HG02759 (cell line): ENCODE measurements at regions not wholly inside any gene's neighbourhood (a gene's known extent, or its start where the extent isn't known, plus 50 kb on each side); places are given as distances from the start of the nearest gene placed in this dataset.

ENCODE experiments used
- ATAC-seq: cut with Tn5 transposase; IDR thresholded peaks from one replicate; pipeline ENCODE4 v1.9.1; 2021; ENCODE audit warnings: mild to moderate bottlenecking, moderate library complexity; ENCODE audit not compliant: unreplicated experiment

- no peak for ATAC-seq
Measured at GRCh38 chr17:71905376-71906031, 215.3 kb upstream of the SOX9 start.

- ATAC-seq = no peak
Measured at GRCh38 chr17:71909155-71909554, 211.7 kb upstream of the SOX9 start.

DNA sequence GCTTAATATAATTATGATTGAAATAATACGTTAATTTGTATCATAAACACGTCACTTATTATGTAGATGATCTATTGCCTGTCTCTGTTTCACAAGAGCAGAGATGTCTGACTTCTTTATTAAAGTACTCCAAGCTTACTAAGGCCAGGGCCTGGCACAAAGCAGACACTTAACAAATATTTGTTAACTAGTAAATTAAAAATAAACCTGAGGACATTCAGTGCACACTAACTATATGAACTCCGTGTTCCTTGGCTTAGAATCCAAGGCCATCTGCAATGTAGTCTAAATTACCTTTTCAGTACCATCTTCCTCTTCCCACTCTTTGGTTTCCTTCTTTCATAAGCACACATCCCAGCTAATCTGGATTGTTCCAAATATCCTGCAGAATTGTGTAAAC lies 210.8 kb upstream of the SOX9 start:
- no peak for ATAC-seq

- no peak for ATAC-seq
Measured at GRCh38 chr17:71914042-71914441, 206.8 kb upstream of the SOX9 start.

DNA sequence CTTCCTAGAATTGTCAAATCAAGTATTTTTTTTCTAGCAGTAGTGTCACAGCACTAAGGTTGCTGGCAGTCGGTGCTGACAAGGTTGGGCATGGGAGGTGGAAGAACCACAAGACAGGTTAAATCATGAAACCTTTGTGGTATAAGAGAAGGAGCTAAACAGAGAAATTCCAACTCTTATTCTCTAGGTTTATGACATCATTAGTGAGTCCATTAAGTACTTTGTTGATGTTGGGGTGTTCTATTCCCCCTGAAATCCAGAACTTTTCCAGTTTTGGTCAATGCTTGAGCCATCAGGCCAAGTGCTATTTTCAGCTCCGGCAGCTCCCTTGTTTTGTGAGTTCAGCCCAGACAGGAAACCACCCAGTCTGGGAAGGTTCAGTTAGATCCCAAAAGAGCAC lies 206.0 kb upstream of the SOX9 start:
- no peak for ATAC-seq

DNA sequence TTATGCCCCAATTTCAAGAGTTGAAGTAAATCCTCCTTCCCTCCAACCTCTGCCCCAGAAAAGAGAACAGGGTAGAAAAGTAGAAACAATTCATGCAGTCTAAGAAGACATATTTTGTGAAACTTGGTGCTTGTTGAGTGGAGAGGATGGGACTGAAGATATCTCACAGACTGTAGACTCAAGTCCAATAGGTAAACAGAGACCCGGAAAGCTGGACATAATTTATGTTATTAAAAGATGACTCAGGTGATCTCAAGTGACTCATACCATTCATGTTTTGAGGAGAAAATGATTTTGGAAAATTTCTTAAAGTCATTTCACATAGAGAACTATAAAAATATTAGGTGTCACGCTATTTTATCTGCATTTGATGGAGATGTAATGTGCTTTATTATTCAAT lies 203.1 kb upstream of the SOX9 start:
- ATAC-seq = no peak

DNA sequence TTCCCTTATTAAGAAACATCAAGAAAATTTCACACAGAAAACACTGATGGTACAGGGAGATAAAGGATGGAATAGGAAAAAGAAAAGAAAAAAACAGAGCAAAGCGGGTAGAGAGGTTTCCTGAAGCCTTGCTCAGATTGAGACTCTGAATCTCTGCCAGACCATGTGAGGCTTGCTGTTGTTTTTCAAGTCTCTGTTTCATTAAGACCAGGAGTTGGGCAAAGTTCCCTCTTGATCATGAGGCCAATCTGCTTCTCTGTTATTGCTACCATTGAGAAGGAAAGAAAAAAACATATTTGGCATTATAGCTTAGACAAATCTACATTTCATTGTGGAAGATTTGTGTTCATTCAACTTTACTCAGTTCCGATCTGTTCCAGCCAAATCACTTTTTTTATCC lies 201.6 kb upstream of the SOX9 start:
- no peak for ATAC-seq

DNA sequence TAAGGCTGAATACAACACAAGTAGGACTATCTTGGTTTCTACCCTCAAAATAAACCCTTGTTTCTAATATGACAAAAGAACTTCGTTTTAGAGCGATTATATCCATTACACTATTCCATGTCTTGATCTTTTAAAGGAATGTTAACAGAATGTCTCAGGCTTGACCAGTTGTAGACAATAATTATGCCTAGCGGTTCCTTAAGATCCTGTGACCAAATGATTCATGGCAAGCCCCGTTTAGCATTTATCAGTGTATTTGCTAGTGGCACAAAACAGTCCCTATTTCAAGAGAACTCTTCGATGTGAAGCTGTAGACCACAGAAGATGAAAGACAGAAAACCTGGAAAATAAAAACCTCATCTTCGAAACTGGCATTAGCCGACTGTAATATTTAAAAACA lies 200.9 kb upstream of the SOX9 start:
- no peak for ATAC-seq

DNA sequence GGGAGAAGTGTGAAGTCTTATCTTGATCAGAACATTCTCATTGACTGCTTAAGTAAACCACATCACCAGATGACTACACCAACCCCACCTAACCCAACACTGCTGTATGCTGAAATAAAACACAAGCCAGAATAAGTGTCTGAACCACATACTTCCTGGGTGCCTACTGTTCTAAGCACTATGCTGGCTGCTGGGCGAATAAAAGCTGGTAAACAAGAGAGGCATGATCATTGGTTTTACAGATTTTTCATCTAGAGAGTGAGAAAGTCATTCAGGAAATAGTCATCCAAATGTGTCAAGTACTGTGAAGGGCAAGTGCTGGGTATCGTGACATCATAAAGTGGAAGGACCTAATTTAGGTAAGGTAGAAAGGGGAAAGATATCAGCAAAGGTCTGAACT lies 199.0 kb upstream of the SOX9 start:
- no peak for ATAC-seq

DNA sequence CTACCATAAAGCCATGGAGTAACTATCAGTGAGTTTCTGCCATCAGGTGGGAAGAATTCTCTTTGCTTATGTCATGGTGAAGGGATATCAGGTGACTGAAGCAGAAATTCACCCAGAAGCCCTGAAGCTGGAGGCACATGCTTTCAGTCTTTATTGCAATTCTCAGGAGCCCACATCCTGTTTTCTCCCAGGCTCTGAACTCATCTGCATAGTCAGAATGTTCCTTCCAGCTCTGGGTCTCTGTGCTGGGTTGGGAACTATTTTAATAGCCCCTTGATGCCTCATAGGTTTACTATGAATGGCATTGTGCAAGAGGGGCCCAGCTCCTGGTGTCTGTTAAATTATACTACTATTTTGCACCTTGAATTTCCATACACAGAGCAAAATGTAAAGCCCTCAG lies 198.4 kb upstream of the SOX9 start:
- ATAC-seq = no peak

DNA sequence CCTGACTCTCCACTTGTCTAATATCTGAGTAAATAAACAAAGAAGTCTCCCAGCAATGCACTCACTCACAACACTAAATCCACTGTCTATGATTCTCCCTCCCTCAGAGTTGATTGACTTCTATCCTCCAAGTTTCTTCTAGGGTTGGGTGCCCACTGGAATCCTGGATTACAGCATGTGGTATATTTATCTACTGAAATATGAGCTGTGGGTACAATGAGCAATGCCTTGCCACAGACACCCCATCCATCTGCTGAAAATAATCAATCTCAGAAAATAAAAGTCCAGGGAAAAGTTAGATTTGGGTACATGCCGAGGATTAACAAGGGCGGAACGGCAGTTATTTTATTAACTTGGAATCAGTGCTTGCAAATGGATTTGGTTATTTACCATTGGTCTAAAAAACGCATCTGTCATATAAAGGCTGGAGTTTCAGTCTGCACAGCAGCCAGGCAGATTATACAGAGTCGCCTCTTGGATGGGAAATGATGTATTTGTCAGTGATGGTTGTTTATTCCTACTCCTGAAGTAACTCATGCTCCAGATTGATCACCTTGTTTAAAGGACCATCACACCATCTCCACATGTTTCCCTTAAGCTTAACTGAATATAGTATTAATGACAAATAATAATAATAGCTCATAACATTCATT lies 193.9 kb upstream of the SOX9 start:
- no peak for ATAC-seq

- no peak for ATAC-seq
Measured at GRCh38 chr17:71933306-71933705, 187.5 kb upstream of the SOX9 start.

- no peak for ATAC-seq
Measured at GRCh38 chr17:71934520-71934919, 186.3 kb upstream of the SOX9 start.

DNA sequence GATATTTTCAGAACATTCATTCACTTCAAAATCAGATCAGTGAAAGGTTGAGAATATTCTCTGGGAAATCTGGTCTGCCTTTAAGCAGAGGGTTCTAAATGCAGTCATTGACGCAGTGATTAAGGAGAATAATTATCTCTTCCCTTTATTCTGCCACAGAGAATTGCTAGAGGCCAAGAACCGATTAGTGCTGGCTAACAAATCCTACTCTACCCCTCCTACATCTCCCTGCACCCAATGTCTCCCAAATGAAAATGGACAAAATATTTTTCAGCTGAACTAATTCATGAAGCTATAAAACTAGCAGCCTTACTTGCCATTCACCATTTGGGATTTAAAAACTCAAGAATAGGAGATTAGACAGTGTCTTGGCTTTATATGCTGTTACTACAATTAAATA lies 185.5 kb upstream of the SOX9 start:
- no peak for ATAC-seq

DNA sequence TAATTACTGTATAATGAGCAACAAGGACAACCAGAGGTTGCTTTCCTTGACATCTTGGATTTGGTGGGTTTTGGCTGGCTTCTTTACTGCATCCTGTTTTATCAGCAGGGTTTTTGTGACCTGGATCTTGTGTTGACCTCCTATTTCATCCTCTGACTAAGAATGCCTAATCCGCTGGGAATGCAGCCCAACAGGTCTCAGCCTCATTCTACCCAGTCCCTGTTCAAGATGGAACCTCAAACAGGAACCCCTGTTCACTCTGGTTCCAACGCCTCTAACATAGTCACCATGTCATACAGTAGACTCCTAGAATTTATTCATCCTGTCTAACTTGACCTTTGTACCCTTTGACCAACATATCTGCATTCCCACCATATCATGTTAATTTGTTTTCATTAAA lies 183.8 kb upstream of the SOX9 start:
- no peak for ATAC-seq

DNA sequence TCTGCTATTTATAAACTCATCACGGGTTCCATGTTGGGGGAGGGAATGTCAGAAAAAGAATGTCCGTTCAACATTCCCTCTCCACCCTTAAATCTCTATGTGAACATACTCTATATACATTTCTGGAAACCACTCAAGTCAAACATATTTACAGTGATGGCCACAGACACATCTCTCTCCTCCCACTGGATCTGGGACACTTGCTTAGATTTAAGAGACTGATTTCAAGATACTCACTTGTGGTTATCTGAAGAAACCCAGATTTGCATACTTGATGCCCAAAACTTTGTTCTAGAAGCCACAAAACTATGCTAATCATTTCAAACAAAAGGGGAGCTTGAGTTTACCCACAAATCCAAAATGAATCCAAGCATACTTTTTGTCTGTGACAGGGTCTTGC lies 182.9 kb upstream of the SOX9 start:
- ATAC-seq = no peak

DNA sequence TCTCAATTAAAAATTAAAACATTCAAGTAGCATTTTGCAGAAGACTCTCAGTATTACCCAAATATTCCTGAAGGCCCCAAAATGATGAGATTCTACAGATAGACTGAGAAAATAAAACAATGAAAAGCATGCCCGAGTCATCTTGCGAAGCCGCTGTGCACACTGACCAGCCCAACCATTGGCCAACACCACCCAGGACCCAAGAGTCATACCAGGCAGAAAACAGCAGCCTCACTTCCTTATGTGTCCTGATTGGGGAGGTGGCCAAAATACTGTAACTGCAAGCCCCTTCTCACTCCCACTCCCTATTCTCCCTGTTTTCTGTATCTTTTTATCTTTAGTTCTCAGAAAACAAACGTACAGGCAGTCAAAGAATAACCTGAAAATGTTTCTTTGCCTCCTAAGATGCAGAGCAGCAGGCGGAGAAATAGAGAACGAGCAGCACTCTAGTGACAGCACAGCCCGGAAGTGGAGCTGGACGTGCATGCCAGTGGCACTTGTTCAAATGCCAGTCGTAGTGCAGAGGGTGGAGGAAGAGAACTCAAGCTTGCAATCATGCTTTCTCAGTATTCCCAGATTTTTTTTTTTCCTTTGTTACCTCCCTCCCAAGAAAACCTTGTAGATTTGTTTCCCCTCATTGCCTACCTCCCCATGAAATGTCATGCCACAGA lies 182.3 kb upstream of the SOX9 start:
- ATAC-seq = no peak

- no peak for ATAC-seq
Measured at GRCh38 chr17:71941920-71942319, 178.9 kb upstream of the SOX9 start.

- ATAC-seq = no peak
Measured at GRCh38 chr17:71942626-71943025, 178.2 kb upstream of the SOX9 start.

- no peak for ATAC-seq
Measured at GRCh38 chr17:71948703-71949422, 172.0 kb upstream of the SOX9 start.

DNA sequence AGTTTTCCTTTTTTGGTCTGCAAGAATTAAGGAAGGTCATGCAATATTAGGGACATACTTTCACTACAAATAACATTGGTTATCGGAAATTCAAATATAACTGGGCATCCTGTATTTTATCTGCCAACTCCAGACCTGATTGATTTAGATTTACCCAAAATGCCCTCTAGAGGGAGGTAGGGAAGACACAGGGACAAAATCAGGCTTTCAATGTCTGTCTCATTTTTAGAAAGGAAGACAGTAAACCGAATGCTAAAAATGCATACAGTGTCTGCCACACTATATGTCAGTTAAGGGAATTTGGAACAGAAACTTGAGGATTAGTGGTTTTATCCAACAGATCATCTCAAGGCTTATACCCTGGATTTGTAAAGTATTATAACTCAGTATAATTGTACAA lies 161.7 kb upstream of the SOX9 start:
- no peak for ATAC-seq

- ATAC-seq = no peak
Measured at GRCh38 chr17:71963351-71963750, 157.5 kb upstream of the SOX9 start.
